Neural cell (in vitro differentiated cells): ENCODE measurements at regions not wholly inside any gene's neighbourhood (a gene's known extent, or its start where the extent isn't known, plus 50 kb on each side); places are given as distances from the start of the nearest gene placed in this dataset.

Experiments used
- CTCF ChIP-seq: fragments of 450-650 bp; IDR thresholded peaks from 2 replicates; pipeline ENCODE4 v1.5.1; 2014; ENCODE audit warnings: antibody characterized with exemption, mild to moderate bottlenecking, moderate library complexity; ENCODE audit not compliant: poor library complexity, severe bottlenecking
- POLR2AphosphoS5 ChIP-seq: IDR thresholded peaks from 2 replicates; pipeline ENCODE4 v1.6.1; 2012

GRCh38 chr7:18308938-18309337, 186.6 kb upstream of the HDAC9 start:
- no peak for TF ChIP-seq POLR2AphosphoS5
- TF ChIP-seq CTCF = no peak
